K562 (cell line): ENCODE measurements at regions not wholly inside any gene's neighbourhood (a gene's known extent, or its start where the extent isn't known, plus 50 kb on each side); places are given as distances from the start of the nearest gene placed in this dataset.

ENCODE experiments used
- RAD21 ChIP-seq, 2 experiments: fragments of 250-450 bp in 1 of 2; fragments of 450-650 bp in 1 of 2; sonication (Bioruptor Pico) in 1 of 2; formaldehyde crosslinking in 1 of 2; IDR thresholded peaks in 1 of 2; conservative IDR thresholded peaks in 1 of 2; 2 replicates each; pipeline versions ENCODE4 v1.4.0 to v1.8.0; 2020 to 2022; ENCODE audit warnings: mild to moderate bottlenecking in 2 of 2, moderate library complexity in 1 of 2
- SMAD3 ChIP-seq: fragments of 450-650 bp; formaldehyde crosslinking; conservative IDR thresholded peaks from 2 replicates; pipeline ENCODE4 v1.4.0; 2020; ENCODE audit warnings: mild to moderate bottlenecking

DNA sequence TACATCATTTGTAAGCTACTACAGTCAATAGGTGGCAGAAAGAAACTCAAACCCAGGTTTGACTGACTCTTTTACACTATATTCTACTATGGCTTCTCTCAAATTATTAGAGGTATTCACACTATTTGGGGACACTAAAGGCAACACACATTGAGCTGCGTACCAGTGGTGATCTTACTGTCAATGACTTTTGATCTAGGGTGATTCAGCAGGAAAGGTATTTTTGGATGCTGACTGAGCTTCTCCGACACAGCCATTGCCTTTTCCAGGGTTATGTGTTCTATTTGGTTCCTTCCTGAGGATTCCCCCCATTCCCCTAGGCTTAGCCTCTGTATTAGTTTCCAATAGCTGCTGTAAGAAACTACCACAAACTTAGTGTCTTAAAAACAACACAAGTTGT lies 73.2 kb upstream of the JAK1 start:
- TF ChIP-seq RAD21 (CRISPR knock-in tag; conservative IDR thresholded peaks at IDR 0.05 in 1 of 2, IDR thresholded peaks at IDR 0.05 in 1 of 2) (no peak), SMAD3 (CRISPR knock-in tag) (no peak)
